Esophagus squamous epithelium (tissue), 5 donors: ENCODE measurements at regions not wholly inside any gene's neighbourhood (a gene's known extent, or its start where the extent isn't known, plus 50 kb on each side); places are given as distances from the start of the nearest gene placed in this dataset.

Source experiments
- DNase-seq: peaks from one replicate; lab custom pipeline; 2025; lab: John Stamatoyannopoulos, UW
- H3K27ac ChIP-seq, 4 donors: fragments of 200-600 bp; sonication (generic); one replicate each; pipeline ENCODE4 v1.5.1; 2016 to 2019; ENCODE audit warnings: mild to moderate bottlenecking in 1 of 4
- H3K27me3 ChIP-seq, 4 donors: fragments of 200-600 bp; sonication (generic); 1 replicate in 3 of 4; 2 replicates in 1 of 4; pipeline versions ENCODE4 v1.5.1 to v1.6.0; 2017 to 2021; ENCODE audit warnings: antibody characterized with exemption in 1 of 4
- H3K36me3 ChIP-seq, 3 donors: fragments of 200-600 bp; sonication (generic); one replicate each; pipeline ENCODE4 v1.5.1; 2016 to 2019
- H3K4me1 ChIP-seq, 3 donors: fragments of 200-600 bp; sonication (generic); one replicate each; pipeline ENCODE4 v1.5.1; 2017 to 2019
- H3K4me3 ChIP-seq, 4 donors: fragments of 200-600 bp; sonication (generic); 1 replicate in 3 of 4; 2 replicates in 1 of 4; pipeline ENCODE4 v1.5.1; 2016 to 2019; ENCODE audit warnings: mild to moderate bottlenecking in 2 of 4, moderate library complexity in 1 of 4
- H3K9me3 ChIP-seq, 3 donors: fragments of 200-600 bp; sonication (generic); one replicate each; pipeline ENCODE4 v1.5.1; 2016 to 2019
- CTCF ChIP-seq, 6 experiments: fragments of 450-650 bp in 4 of 6; fragments of 200-600 bp in 2 of 6; sonication (generic) in 2 of 6; IDR thresholded peaks; one replicate each; pipeline ENCODE4 v1.5.1; 2016 to 2019; ENCODE audit warnings: antibody characterized with exemption in 6 of 6, mild to moderate bottlenecking in 4 of 6, moderate library complexity in 4 of 6
- POLR2A ChIP-seq, 4 donors: fragments of 450-650 bp; IDR thresholded peaks; one replicate each; pipeline ENCODE4 v1.6.1; 2017; ENCODE audit warnings: antibody characterized with exemption in 4 of 4, mild to moderate bottlenecking in 4 of 4, moderate library complexity in 3 of 4
- WGBS, 2 donors: methylation state at CpG; one replicate each; pipeline ENCODE4 v1.1.5; 2018; 5-methylcytosine and 5-hydroxymethylcytosine counted together
- intact Hi-C: fragments of 100-400 bp; cut with DNase I; formaldehyde crosslinking; loops from one replicate; pipeline ENCODE4 v1.15.0; 2022
- donor health status: DM: yes; HTN: yes; CAD: no.

GRCh38 chr20:6707321-6707831 lies 60.1 kb upstream of the BMP2 start:
- Histone ChIP-seq H3K27ac (peak overlapping the region in 1 of 4 donors; percentile 30), H3K4me1 (peaks cover 0 to 20% (median 10%) of the 10 kb centered on the region in 3 donors)

GRCh38 chr20:6705926-6706548 lies 61.4 kb upstream of the BMP2 start:
- no peaks in the 10 kb centered on the region for H3K27me3 ChIP-seq
- no peaks in the 10 kb centered on the region for H3K36me3 ChIP-seq
- 81 to 89% methylated on average over 7 of the region's 7 CpGs for WGBS, 2 donors
- H3K27ac ChIP-seq, result no peak overlapping the region
- intact Hi-C loops, result no loop called here
- H3K9me3 ChIP-seq, result no peaks in the 10 kb centered on the region
- H3K4me1 ChIP-seq, result peaks cover 0 to 34% (median 17%) of the 10 kb centered on the region in 3 donors
- no peak for DNase-seq
- no peak overlapping the region for H3K4me3 ChIP-seq
- TF ChIP-seq POLR2A (IDR thresholded peaks at IDR 0.05), result no peak
- no peak for TF ChIP-seq CTCF (IDR thresholded peaks at IDR 0.05)

More at GRCh38 chr20:6707321-6707831, 60.1 kb upstream of the BMP2 start:
- Histone ChIP-seq H3K36me3 (no peaks in the 10 kb centered on the region), H3K9me3 (no peaks in the 10 kb centered on the region), H3K27me3 (no peaks in the 10 kb centered on the region), H3K4me3 (no peak overlapping the region)
- intact Hi-C loops, result no loop called here
- TF ChIP-seq POLR2A (IDR thresholded peaks at IDR 0.05), result no peak
- no peak for TF ChIP-seq CTCF (IDR thresholded peaks at IDR 0.05)
- DNase-seq, result no peak
- 50 to 72% methylated on average over 7 of the region's 7 CpGs for WGBS, 2 donors

GRCh38 chr20:6705106-6705766 lies 62.2 kb upstream of the BMP2 start:
- Histone ChIP-seq H3K36me3 (no peaks in the 10 kb centered on the region), H3K4me3 (no peak overlapping the region), H3K27ac (peak overlapping the region in 3 of 4 donors; percentile 40 to 47 (median 41)), H3K27me3 (no peaks in the 10 kb centered on the region), H3K9me3 (no peaks in the 10 kb centered on the region), H3K4me1 (peaks cover 1 to 41% (median 17%) of the 10 kb centered on the region in 3 donors)
- intact Hi-C loops, result no loop called here
- TF ChIP-seq CTCF (IDR thresholded peaks at IDR 0.05) (no peak), POLR2A (IDR thresholded peaks at IDR 0.05) (no peak)
- DNase-seq, result no peak
- 75% methylated on average over 6 of the region's 6 CpGs for WGBS, 2 donors

- Histone ChIP-seq H3K36me3 (no peaks in the 10 kb centered on the region), H3K9me3 (no peaks in the 10 kb centered on the region), H3K27ac (peak overlapping the region in 3 of 4 donors; percentile 41 to 63 (median 47)), H3K27me3 (no peaks in the 10 kb centered on the region), H3K4me3 (no peak overlapping the region), H3K4me1 (peaks cover 3 to 41% (median 17%) of the 10 kb centered on the region in 3 donors)
- intact Hi-C loops, result no loop called here
- no peak for TF ChIP-seq POLR2A (IDR thresholded peaks at IDR 0.05)
- TF ChIP-seq CTCF (IDR thresholded peaks at IDR 0.05), result no peak
- 40 to 60% methylated on average over 4 to 6 of the region's 6 CpGs for WGBS, 2 donors
- DNase-seq, result no peak
Measured at GRCh38 chr20:6704132-6704861, 63.2 kb upstream of the BMP2 start.
